NCI-H1694 treated with DMSO at 0.1 percent for 48 hours (cell line): ENCODE measurements at regions not wholly inside any gene's neighbourhood (a gene's known extent, or its start where the extent isn't known, plus 50 kb on each side); places are given as distances from the start of the nearest gene placed in this dataset.

Experiments
- DNase-seq: peaks from one replicate; lab custom pipeline; 2025; lab: John Stamatoyannopoulos, UW

GRCh38 chr5:72619251-72619650 is 112.0 kb upstream of the ZNF366 start:
- no peak for DNase-seq

GRCh38 chr5:72618708-72619107 is 111.5 kb upstream of the ZNF366 start:
- DNase-seq: no peak

GRCh38 chr5:72615061-72615460 is 107.9 kb upstream of the ZNF366 start:
- no peak for DNase-seq

GRCh38 chr5:72613515-72613914 is 106.3 kb upstream of the ZNF366 start:
- no peak for DNase-seq

GRCh38 chr5:72612810-72613209 is 105.6 kb upstream of the ZNF366 start:
- no peak for DNase-seq

- DNase-seq: peak; percentile 59
Measured at GRCh38 chr5:72611118-72611730, 104.0 kb upstream of the ZNF366 start.

GRCh38 chr5:72608926-72609325 is 101.7 kb upstream of the ZNF366 start:
- DNase-seq: no peak

GRCh38 chr5:72608297-72608696 is 101.1 kb upstream of the ZNF366 start:
- DNase-seq: peak; percentile 66

- no peak for DNase-seq
Measured at GRCh38 chr5:72607381-72607780, 100.2 kb upstream of the ZNF366 start.

GRCh38 chr5:72606525-72606924 is 99.3 kb upstream of the ZNF366 start:
- no peak for DNase-seq

GRCh38 chr5:72605632-72606031 is 98.4 kb upstream of the ZNF366 start:
- no peak for DNase-seq

- DNase-seq: no peak
Measured at GRCh38 chr5:72604798-72605154, 97.6 kb upstream of the ZNF366 start.

GRCh38 chr5:72604111-72604797 is 97.0 kb upstream of the ZNF366 start:
- DNase-seq: no peak

GRCh38 chr5:72602696-72603685 is 95.8 kb upstream of the ZNF366 start:
- DNase-seq: no peak

GRCh38 chr5:72601861-72602260 is 94.7 kb upstream of the ZNF366 start:
- DNase-seq: no peak

GRCh38 chr5:72600391-72600981 is 93.3 kb upstream of the ZNF366 start:
- DNase-seq: no peak

GRCh38 chr5:72599519-72600370 is 92.5 kb upstream of the ZNF366 start:
- peak; percentile 3 for DNase-seq

- DNase-seq: no peak
Measured at GRCh38 chr5:72599065-72599433, 91.8 kb upstream of the ZNF366 start.

GRCh38 chr5:72598401-72599064 is 91.3 kb upstream of the ZNF366 start:
- DNase-seq: no peak

GRCh38 chr5:72597456-72597948 is 90.3 kb upstream of the ZNF366 start:
- no peak for DNase-seq

- DNase-seq: no peak
Measured at GRCh38 chr5:72596956-72597355, 89.7 kb upstream of the ZNF366 start.
